GM23338 (cell line): ENCODE measurements at regions not wholly inside any gene's neighbourhood (a gene's known extent, or its start where the extent isn't known, plus 50 kb on each side); places are given as distances from the start of the nearest gene placed in this dataset.

Source experiments
- ATAC-seq: fragments of 200-7000 bp; cut with Tn5 transposase; 3 replicates; pipeline ENCODE4 v1.9.1; 2020
- DNase-seq: peaks from one replicate; pipeline ENCODE4 v3.0.0-alpha.2; 2015; ENCODE audit warnings: low spot score
- H2AFZ ChIP-seq: fragments of 200-600 bp; sonication (generic); 2 replicates; pipeline ENCODE4 v1.8.0; 2016; ENCODE audit warnings: antibody characterized with exemption, mild to moderate bottlenecking, moderate library complexity
- H3F3A ChIP-seq: fragments of 200-600 bp; sonication (generic); replicated peaks from 2 replicates; pipeline ENCODE4 v1.8.0; 2017; ENCODE audit warnings: antibody characterized with exemption, mixed run types, low read depth
- H3K27ac ChIP-seq: fragments of 200-600 bp; sonication (generic); 2 replicates; pipeline ENCODE4 v1.6.1; 2016; ENCODE audit warnings: low read depth
- H3K27me3 ChIP-seq: fragments of 200-600 bp; sonication (generic); 2 replicates; pipeline ENCODE4 v1.8.0; 2016; ENCODE audit warnings: mild to moderate bottlenecking, mixed run types, moderate library complexity; ENCODE audit not compliant: insufficient read depth
- H3K36me3 ChIP-seq: fragments of 200-600 bp; sonication (generic); 2 replicates; pipeline ENCODE4 v1.8.0; 2016; ENCODE audit warnings: mild to moderate bottlenecking; ENCODE audit not compliant: insufficient read depth
- H3K4me1 ChIP-seq: fragments of 200-600 bp; sonication (generic); 2 replicates; pipeline ENCODE4 v1.8.0; 2016; ENCODE audit warnings: mild to moderate bottlenecking, moderate library complexity; ENCODE audit not compliant: insufficient read depth
- H3K4me2 ChIP-seq: fragments of 200-600 bp; sonication (generic); 2 replicates; pipeline ENCODE4 v1.7.1; 2017; ENCODE audit warnings: mixed run types
- H3K4me3 ChIP-seq: fragments of 200-600 bp; sonication (generic); 2 replicates; pipeline ENCODE4 v1.6.1; 2016; ENCODE audit warnings: mixed run types
- H3K79me2 ChIP-seq: fragments of 200-600 bp; sonication (generic); replicated peaks from 2 replicates; pipeline ENCODE4 v1.8.0; 2017; ENCODE audit warnings: mild to moderate bottlenecking; ENCODE audit not compliant: insufficient read depth
- H3K9me2 ChIP-seq: fragments of 200-600 bp; sonication (generic); 2 replicates; pipeline ENCODE4 v1.8.0; 2017; ENCODE audit not compliant: insufficient read depth
- H4K20me1 ChIP-seq: fragments of 200-600 bp; sonication (generic); replicated peaks from 2 replicates; pipeline ENCODE4 v1.8.0; 2017; ENCODE audit warnings: mild to moderate bottlenecking; ENCODE audit not compliant: insufficient read depth
- H3K27ac Mint-ChIP-seq: 2 replicates; pipeline ENCODE4 v1.8.0; 2020; ENCODE audit warnings: inconsistent platforms, mild to moderate bottlenecking, moderate library complexity, mixed read lengths
- H3K27me3 Mint-ChIP-seq: 3 replicates; pipeline ENCODE4 v1.8.0; 2022; ENCODE audit warnings: low read depth, mild to moderate bottlenecking, moderate library complexity, mixed read lengths, inconsistent platforms; ENCODE audit not compliant: insufficient read depth, poor library complexity
- H3K36me3 Mint-ChIP-seq: 3 replicates; pipeline ENCODE4 v1.8.0; 2021; ENCODE audit warnings: low read depth, mild to moderate bottlenecking, inconsistent platforms, moderate library complexity, mixed read lengths
- H3K4me1 Mint-ChIP-seq: 3 replicates; pipeline ENCODE4 v1.8.0; 2020; ENCODE audit warnings: mild to moderate bottlenecking, inconsistent platforms, mixed read lengths
- H3K4me3 Mint-ChIP-seq: 3 replicates; pipeline ENCODE4 v1.8.0; 2021; ENCODE audit warnings: moderate library complexity, mild to moderate bottlenecking, inconsistent platforms, mixed read lengths
- H3K9me3 Mint-ChIP-seq: 3 replicates; pipeline ENCODE4 v1.8.0; 2020; ENCODE audit warnings: moderate library complexity, mild to moderate bottlenecking, inconsistent platforms, mixed read lengths
- CREB1 ChIP-seq: fragments of 250-450 bp; sonication (Bioruptor Pico); IDR thresholded peaks from 2 replicates; pipeline ENCODE4 v1.5.0; 2020; ENCODE audit warnings: low read depth, mild to moderate bottlenecking, moderate library complexity
- EZH2 ChIP-seq: fragments of 200-600 bp; sonication (generic); IDR thresholded peaks from one replicate; pipeline ENCODE4 v1.8.0; 2017; ENCODE audit warnings: antibody characterized with exemption, mild to moderate bottlenecking, low read depth; ENCODE audit not compliant: unreplicated experiment
- EZH2phosphoT487 ChIP-seq: fragments of 200-600 bp; sonication (generic); IDR thresholded peaks from one replicate; pipeline ENCODE4 v1.8.1; 2018; ENCODE audit warnings: antibody characterized with exemption; ENCODE audit not compliant: unreplicated experiment
- JUNB ChIP-seq: IDR thresholded peaks from one replicate; pipeline ENCODE4 v1.6.1; 2016; ENCODE audit warnings: antibody characterized with exemption; ENCODE audit not compliant: unreplicated experiment
- NANOG ChIP-seq: IDR thresholded peaks from 2 replicates; pipeline ENCODE4 v1.6.1; 2016; ENCODE audit warnings: antibody characterized with exemption, borderline replicate concordance
- POLR2AphosphoS5 ChIP-seq: IDR thresholded peaks from 2 replicates; pipeline ENCODE4 v1.6.1; 2016; ENCODE audit warnings: antibody characterized with exemption, low read depth
- STAT1 ChIP-seq: IDR thresholded peaks from one replicate; pipeline ENCODE4 v1.6.1; 2016; ENCODE audit warnings: antibody characterized with exemption; ENCODE audit not compliant: unreplicated experiment
- ZNF114 ChIP-seq: fragments of 250-450 bp; sonication (Bioruptor Pico); IDR thresholded peaks from 2 replicates; pipeline ENCODE4 v1.5.0; 2020; ENCODE audit warnings: mild to moderate bottlenecking, moderate library complexity
- TF ChIP-seq, protein P1 (sequence below): fragments of 250-450 bp; sonication (Bioruptor Pico); IDR thresholded peaks from 2 replicates; pipeline ENCODE4 v1.5.0; 2020; ENCODE audit warnings: mild to moderate bottlenecking, moderate library complexity
- TF ChIP-seq, protein P2 (sequence below): IDR thresholded peaks from 2 replicates; pipeline ENCODE4 v1.6.1; 2016; ENCODE audit warnings: antibody characterized with exemption
- TF ChIP-seq, protein P3 (sequence below): IDR thresholded peaks from one replicate; pipeline ENCODE4 v1.6.1; 2018; ENCODE audit warnings: antibody characterized with exemption; ENCODE audit not compliant: unreplicated experiment

DNA sequence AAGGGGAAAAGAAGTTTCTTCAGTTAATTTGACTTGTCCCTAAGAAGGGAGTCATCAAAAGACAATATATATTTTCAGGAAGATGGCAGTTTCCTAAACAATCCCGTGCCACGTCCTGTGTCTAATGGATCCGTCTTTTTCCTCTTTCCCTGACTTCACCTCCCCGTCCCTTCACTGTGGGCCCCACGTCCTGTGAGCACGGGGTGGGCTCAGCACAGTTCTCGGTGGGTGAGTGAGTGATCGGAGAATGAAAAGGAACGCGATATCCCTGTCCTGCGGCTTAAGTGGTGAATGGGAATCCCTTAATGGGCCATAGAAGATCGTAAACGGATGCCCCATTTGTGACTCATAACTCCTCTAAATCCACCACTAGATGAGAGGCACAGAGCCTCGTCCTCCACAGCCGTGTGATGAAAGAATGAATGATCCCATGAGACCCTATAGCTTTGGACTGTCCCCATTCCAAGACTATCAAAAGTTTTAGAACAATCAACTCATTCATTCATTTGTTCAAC is 63.5 kb upstream of the PITRM1 start:
- Histone ChIP-seq H3K4me2 (no peak overlapping the region), H3K27me3 (no peaks in the 10 kb centered on the region), H3K79me2 (no peaks in the 10 kb centered on the region)

More for the DNA sequence above, 63.5 kb upstream of the PITRM1 start:
- Histone ChIP-seq H3K27ac (no peak overlapping the region), H3K4me3 (no peak overlapping the region), H3K4me1 (no peaks in the 10 kb centered on the region), H3F3A (no peaks in the 10 kb centered on the region), H2AFZ (no peak overlapping the region), H4K20me1 (no peaks in the 10 kb centered on the region), H3K9me2 (no peaks in the 10 kb centered on the region), H3K36me3 (no peaks in the 10 kb centered on the region)
- peaks cover 8% of the 10 kb centered on the region for H3K4me1 Mint-ChIP-seq
- DNase-seq (no peak), ATAC-seq (no peak)
- H3K27me3 Mint-ChIP-seq, result no peaks in the 10 kb centered on the region
- no peak overlapping the region for H3K27ac Mint-ChIP-seq
- TF ChIP-seq, protein P1, sequence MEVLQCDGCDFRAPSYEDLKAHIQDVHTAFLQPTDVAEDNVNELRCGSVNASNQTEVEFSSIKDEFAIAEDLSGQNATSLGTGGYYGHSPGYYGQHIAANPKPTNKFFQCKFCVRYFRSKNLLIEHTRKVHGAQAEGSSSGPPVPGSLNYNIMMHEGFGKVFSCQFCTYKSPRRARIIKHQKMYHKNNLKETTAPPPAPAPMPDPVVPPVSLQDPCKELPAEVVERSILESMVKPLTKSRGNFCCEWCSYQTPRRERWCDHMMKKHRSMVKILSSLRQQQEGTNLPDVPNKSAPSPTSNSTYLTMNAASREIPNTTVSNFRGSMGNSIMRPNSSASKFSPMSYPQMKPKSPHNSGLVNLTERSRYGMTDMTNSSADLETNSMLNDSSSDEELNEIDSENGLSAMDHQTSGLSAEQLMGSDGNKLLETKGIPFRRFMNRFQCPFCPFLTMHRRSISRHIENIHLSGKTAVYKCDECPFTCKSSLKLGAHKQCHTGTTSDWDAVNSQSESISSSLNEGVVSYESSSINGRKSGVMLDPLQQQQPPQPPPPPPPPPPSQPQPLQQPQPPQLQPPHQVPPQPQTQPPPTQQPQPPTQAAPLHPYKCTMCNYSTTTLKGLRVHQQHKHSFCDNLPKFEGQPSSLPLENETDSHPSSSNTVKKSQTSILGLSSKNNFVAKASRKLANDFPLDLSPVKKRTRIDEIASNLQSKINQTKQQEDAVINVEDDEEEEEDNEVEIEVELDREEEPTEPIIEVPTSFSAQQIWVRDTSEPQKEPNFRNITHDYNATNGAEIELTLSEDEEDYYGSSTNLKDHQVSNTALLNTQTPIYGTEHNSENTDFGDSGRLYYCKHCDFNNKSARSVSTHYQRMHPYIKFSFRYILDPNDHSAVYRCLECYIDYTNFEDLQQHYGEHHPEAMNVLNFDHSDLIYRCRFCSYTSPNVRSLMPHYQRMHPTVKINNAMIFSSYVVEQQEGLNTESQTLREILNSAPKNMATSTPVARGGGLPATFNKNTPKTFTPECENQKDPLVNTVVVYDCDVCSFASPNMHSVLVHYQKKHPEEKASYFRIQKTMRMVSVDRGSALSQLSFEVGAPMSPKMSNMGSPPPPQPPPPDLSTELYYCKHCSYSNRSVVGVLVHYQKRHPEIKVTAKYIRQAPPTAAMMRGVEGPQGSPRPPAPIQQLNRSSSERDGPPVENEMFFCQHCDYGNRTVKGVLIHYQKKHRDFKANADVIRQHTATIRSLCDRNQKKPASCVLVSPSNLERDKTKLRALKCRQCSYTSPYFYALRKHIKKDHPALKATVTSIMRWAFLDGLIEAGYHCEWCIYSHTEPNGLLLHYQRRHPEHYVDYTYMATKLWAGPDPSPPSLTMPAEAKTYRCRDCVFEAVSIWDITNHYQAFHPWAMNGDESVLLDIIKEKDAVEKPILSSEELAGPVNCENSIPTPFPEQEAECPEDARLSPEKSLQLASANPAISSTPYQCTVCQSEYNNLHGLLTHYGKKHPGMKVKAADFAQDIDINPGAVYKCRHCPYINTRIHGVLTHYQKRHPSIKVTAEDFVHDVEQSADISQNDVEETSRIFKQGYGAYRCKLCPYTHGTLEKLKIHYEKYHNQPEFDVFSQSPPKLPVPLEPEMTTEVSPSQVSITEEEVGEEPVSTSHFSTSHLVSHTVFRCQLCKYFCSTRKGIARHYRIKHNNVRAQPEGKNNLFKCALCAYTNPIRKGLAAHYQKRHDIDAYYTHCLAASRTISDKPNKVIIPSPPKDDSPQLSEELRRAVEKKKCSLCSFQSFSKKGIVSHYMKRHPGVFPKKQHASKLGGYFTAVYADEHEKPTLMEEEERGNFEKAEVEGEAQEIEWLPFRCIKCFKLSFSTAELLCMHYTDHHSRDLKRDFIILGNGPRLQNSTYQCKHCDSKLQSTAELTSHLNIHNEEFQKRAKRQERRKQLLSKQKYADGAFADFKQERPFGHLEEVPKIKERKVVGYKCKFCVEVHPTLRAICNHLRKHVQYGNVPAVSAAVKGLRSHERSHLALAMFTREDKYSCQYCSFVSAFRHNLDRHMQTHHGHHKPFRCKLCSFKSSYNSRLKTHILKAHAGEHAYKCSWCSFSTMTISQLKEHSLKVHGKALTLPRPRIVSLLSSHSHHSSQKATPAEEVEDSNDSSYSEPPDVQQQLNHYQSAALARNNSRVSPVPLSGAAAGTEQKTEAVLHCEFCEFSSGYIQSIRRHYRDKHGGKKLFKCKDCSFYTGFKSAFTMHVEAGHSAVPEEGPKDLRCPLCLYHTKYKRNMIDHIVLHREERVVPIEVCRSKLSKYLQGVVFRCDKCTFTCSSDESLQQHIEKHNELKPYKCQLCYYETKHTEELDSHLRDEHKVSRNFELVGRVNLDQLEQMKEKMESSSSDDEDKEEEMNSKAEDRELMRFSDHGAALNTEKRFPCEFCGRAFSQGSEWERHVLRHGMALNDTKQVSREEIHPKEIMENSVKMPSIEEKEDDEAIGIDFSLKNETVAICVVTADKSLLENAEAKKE, result no peak
- no peak for TF ChIP-seq JUNB
- TF ChIP-seq, protein P2, sequence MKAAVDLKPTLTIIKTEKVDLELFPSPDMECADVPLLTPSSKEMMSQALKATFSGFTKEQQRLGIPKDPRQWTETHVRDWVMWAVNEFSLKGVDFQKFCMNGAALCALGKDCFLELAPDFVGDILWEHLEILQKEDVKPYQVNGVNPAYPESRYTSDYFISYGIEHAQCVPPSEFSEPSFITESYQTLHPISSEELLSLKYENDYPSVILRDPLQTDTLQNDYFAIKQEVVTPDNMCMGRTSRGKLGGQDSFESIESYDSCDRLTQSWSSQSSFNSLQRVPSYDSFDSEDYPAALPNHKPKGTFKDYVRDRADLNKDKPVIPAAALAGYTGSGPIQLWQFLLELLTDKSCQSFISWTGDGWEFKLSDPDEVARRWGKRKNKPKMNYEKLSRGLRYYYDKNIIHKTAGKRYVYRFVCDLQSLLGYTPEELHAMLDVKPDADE, result no peak
- TF ChIP-seq EZH2phosphoT487, result no peak
- TF ChIP-seq ZNF114 (CRISPR knock-in tag), result no peak
- no peak for TF ChIP-seq POLR2AphosphoS5
- TF ChIP-seq, protein P3, sequence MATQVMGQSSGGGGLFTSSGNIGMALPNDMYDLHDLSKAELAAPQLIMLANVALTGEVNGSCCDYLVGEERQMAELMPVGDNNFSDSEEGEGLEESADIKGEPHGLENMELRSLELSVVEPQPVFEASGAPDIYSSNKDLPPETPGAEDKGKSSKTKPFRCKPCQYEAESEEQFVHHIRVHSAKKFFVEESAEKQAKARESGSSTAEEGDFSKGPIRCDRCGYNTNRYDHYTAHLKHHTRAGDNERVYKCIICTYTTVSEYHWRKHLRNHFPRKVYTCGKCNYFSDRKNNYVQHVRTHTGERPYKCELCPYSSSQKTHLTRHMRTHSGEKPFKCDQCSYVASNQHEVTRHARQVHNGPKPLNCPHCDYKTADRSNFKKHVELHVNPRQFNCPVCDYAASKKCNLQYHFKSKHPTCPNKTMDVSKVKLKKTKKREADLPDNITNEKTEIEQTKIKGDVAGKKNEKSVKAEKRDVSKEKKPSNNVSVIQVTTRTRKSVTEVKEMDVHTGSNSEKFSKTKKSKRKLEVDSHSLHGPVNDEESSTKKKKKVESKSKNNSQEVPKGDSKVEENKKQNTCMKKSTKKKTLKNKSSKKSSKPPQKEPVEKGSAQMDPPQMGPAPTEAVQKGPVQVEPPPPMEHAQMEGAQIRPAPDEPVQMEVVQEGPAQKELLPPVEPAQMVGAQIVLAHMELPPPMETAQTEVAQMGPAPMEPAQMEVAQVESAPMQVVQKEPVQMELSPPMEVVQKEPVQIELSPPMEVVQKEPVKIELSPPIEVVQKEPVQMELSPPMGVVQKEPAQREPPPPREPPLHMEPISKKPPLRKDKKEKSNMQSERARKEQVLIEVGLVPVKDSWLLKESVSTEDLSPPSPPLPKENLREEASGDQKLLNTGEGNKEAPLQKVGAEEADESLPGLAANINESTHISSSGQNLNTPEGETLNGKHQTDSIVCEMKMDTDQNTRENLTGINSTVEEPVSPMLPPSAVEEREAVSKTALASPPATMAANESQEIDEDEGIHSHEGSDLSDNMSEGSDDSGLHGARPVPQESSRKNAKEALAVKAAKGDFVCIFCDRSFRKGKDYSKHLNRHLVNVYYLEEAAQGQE, result no peak
- no peak for TF ChIP-seq EZH2
- no peak for TF ChIP-seq CREB1 (CRISPR knock-in tag)
- TF ChIP-seq NANOG, result no peak
- no peak for TF ChIP-seq STAT1
- no peaks in the 10 kb centered on the region; the same call in 2 of the 3 replicates for H3K36me3 Mint-ChIP-seq
- H3K4me3 Mint-ChIP-seq, result no peak overlapping the region
- H3K9me3 Mint-ChIP-seq, result peaks cover 5% of the 10 kb centered on the region; the same call in 2 of the 3 replicates
